A549 (cell line): ENCODE measurements at regions not wholly inside any gene's neighbourhood (a gene's known extent, or its start where the extent isn't known, plus 50 kb on each side); places are given as distances from the start of the nearest gene placed in this dataset.

Experiments used
- CBX8 ChIP-seq: fragments of 200-600 bp; sonication (generic); IDR thresholded peaks from 2 replicates; pipeline ENCODE4 v1.6.1; 2016
- CTCF ChIP-seq: fragments of >200 bp; sonication (Bioruptor Twin); formaldehyde crosslinking; IDR thresholded peaks from 3 replicates; pipeline ENCODE4 v1.5.1; 2016
- E2F6 ChIP-seq: IDR thresholded peaks from 2 replicates; pipeline ENCODE4 v1.6.1; 2012; ENCODE audit warnings: low read depth, borderline replicate concordance
- KDM5A ChIP-seq: fragments of 200-600 bp; sonication (generic); IDR thresholded peaks from 2 replicates; pipeline ENCODE4 v1.6.1; 2016; ENCODE audit warnings: antibody characterized with exemption, mild to moderate bottlenecking
- NFE2L2 ChIP-seq: fragments of 150-350 bp; conservative IDR thresholded peaks from 2 replicates; pipeline ENCODE4 v1.6.1; 2014; ENCODE audit warnings: low read length
- POLR2A ChIP-seq: IDR thresholded peaks from 2 replicates; pipeline ENCODE4 v1.6.1; 2012; ENCODE audit warnings: mild to moderate bottlenecking, low read length
- RAD21 ChIP-seq, 2 experiments: fragments of >200 bp in 1 of 2; sonication (Bioruptor Twin) in 1 of 2; formaldehyde crosslinking in 1 of 2; IDR thresholded peaks in 1 of 2; conservative IDR thresholded peaks in 1 of 2; 2 replicates in 1 of 2; 3 replicates in 1 of 2; pipeline ENCODE4 v1.6.1; 2012 to 2018; ENCODE audit warnings: inconsistent platforms in 1 of 2
- RFX5 ChIP-seq: fragments of 450-650 bp; IDR thresholded peaks from 2 replicates; pipeline ENCODE4 v1.7.1; 2014; ENCODE audit warnings: antibody characterized with exemption, mild to moderate bottlenecking, moderate library complexity
- SMC3 ChIP-seq: fragments of >200 bp; sonication (Bioruptor Twin); formaldehyde crosslinking; IDR thresholded peaks from 3 replicates; pipeline ENCODE4 v1.6.1; 2018; ENCODE audit warnings: inconsistent platforms
- ZFP36 ChIP-seq: fragments of 450-650 bp; IDR thresholded peaks from 2 replicates; pipeline ENCODE4 v1.6.1; 2014; ENCODE audit warnings: borderline replicate concordance; ENCODE audit not compliant: partially characterized antibody
- ZNF302 ChIP-seq: fragments of 250-450 bp; sonication (Bioruptor Pico); IDR thresholded peaks from 2 replicates; pipeline ENCODE4 v1.9.0; 2021; ENCODE audit warnings: inconsistent platforms, mild to moderate bottlenecking, moderate library complexity

- TF ChIP-seq ZFP36 (no peak), SMC3 (no peak), KDM5A (no peak), CTCF (no peak), POLR2A (no peak), RAD21 (conservative IDR thresholded peaks at IDR 0.05 in 1 of 2, IDR thresholded peaks at IDR 0.05 in 1 of 2) (no peak), E2F6 (no peak), RFX5 (no peak), CBX8 (no peak), ZNF302 (CRISPR knock-in tag) (no peak), NFE2L2 (no peak)
Observed at GRCh38 chr2:217193431-217194340, 333.8 kb upstream of the TNP1 start.
